HepG2 (cell line): ENCODE measurements at regions not wholly inside any gene's neighbourhood (a gene's known extent, or its start where the extent isn't known, plus 50 kb on each side); places are given as distances from the start of the nearest gene placed in this dataset.

Experiments used
- ATAC-seq: fragments of 200-7000 bp; cut with Tn5 transposase; 3 replicates; pipeline ENCODE4 v1.9.1; 2020; ENCODE audit warnings: mild to moderate bottlenecking, moderate library complexity
- BruUV-seq: library from RNA; stranded (reverse); fragments of 400-500 nt; replicated peaks from 2 replicates; lab custom pipeline; 2021; lab: Mats Ljungman, UMichigan
- CTCF ChIA-PET: fragments of 300-600 bp; formaldehyde crosslinking; extraction: SDS; loops from one replicate; lab custom pipeline; 2021; ENCODE audit warnings: low total read pairs, inconsistent platforms, low intra/inter-chr PET ratio; lab: Yijun Ruan, JAX
- POLR2A ChIA-PET: fragments of 350-600 bp; sonication (Branson Sonifier 250); formaldehyde crosslinking; loops from one replicate; lab custom pipeline; 2020; ENCODE audit warnings: antibody characterized with exemption, inconsistent platforms; lab: Yijun Ruan, JAX
- DNase-seq: peaks from one replicate; pipeline ENCODE4 v3.0.0-alpha.2; 2015; ENCODE audit warnings: low spot score
- FAIRE-seq: peaks from 3 replicates; lab custom pipeline; 2011; peaks lifted over from hg19 to GRCh38; lab: Jason Lieb, UNC
- H2AFZ ChIP-seq: one replicate; pipeline ENCODE4 v1.6.1; 2011; ENCODE audit warnings: low read length, inconsistent platforms
- H3K27ac ChIP-seq: fragments of 300-600 bp; 3 replicates; pipeline ENCODE4 v1.8.0; 2011; ENCODE audit warnings: mixed run types, mild to moderate bottlenecking, mixed read lengths, low read length, inconsistent platforms; ENCODE audit not compliant: insufficient read depth; ENCODE audit errors: extremely low read length
- H3K27me3 ChIP-seq, 2 experiments: fragments of 200-600 bp in 1 of 2; 2 replicates in 1 of 2; 3 replicates in 1 of 2; pipeline versions ENCODE4 v1.6.0 to v1.8.0; 2011; ENCODE audit warnings: low read length in 2 of 2, mild to moderate bottlenecking in 2 of 2, moderate library complexity in 2 of 2, inconsistent platforms in 1 of 2; ENCODE audit not compliant: insufficient read depth in 2 of 2, control insufficient read depth in 1 of 2
- H3K36me3 ChIP-seq, 2 experiments: fragments of 200-600 bp in 1 of 2; replicated peaks in 1 of 2; 2 replicates in 1 of 2; 3 replicates in 1 of 2; pipeline versions ENCODE4 v1.5.1 to v1.8.0; 2011; ENCODE audit warnings: low read length in 2 of 2, inconsistent platforms in 1 of 2; ENCODE audit not compliant: insufficient read depth in 2 of 2, control insufficient read depth in 1 of 2
- H3K4me1 ChIP-seq: 2 replicates; pipeline ENCODE4 v1.5.1; 2012; ENCODE audit warnings: low read length, inconsistent platforms; ENCODE audit not compliant: insufficient read depth
- H3K4me2 ChIP-seq: 2 replicates; pipeline ENCODE4 v1.6.0; 2011; ENCODE audit warnings: low read depth, low read length, inconsistent platforms
- H3K4me3 ChIP-seq, 3 experiments: fragments of 200-600 bp in 1 of 3; sonication (generic), shearing (Covaris generic) in 1 of 3; replicated peaks in 1 of 3; 2 replicates each; pipeline ENCODE4 v1.5.1; 2011 to 2016; ENCODE audit warnings: low read length in 3 of 3, inconsistent platforms in 2 of 3, low read depth in 2 of 3, mild to moderate bottlenecking in 2 of 3, control low read depth in 1 of 3, mixed read lengths in 1 of 3; ENCODE audit not compliant: insufficient read depth in 1 of 3
- H3K79me2 ChIP-seq: one replicate; pipeline ENCODE4 v1.6.1; 2011; ENCODE audit warnings: low read length, inconsistent platforms; ENCODE audit not compliant: insufficient read depth
- H3K9ac ChIP-seq: 2 replicates; pipeline ENCODE4 v1.6.0; 2011; ENCODE audit warnings: mild to moderate bottlenecking, low read depth, low read length, inconsistent platforms; ENCODE audit not compliant: insufficient read depth
- H3K9me3 ChIP-seq: 2 replicates; pipeline ENCODE4 v1.5.1; 2012; ENCODE audit warnings: mild to moderate bottlenecking, low read length
- H4K20me1 ChIP-seq: 2 replicates; pipeline ENCODE4 v1.6.0; 2011; ENCODE audit warnings: inconsistent platforms, mild to moderate bottlenecking, low read length, moderate library complexity; ENCODE audit not compliant: insufficient read depth
- CEBPB ChIP-seq: IDR thresholded peaks from 2 replicates; pipeline ENCODE4 v1.6.1; 2011; ENCODE audit warnings: low read depth, low read length, improper control_type of control experiment, borderline replicate concordance
- E2F1 ChIP-seq: sonication (generic); formaldehyde crosslinking; IDR thresholded peaks from 2 replicates; pipeline ENCODE4 v1.5.0; 2020; ENCODE audit warnings: missing genetic modification reagents
- EHMT2 ChIP-seq: fragments of 200-600 bp; sonication (generic); IDR thresholded peaks from 2 replicates; pipeline ENCODE4 v1.7.0; 2017; ENCODE audit warnings: antibody characterized with exemption, low read depth, low read length, borderline replicate concordance
- ELK4 ChIP-seq: sonication (generic); formaldehyde crosslinking; IDR thresholded peaks from 2 replicates; pipeline ENCODE4 v1.9.0; 2021; ENCODE audit warnings: missing genetic modification reagents, borderline replicate concordance
- PPARG ChIP-seq: conservative IDR thresholded peaks from 2 replicates; pipeline ENCODE4 v1.6.1; 2016; ENCODE audit warnings: missing biosample characterization, missing genetic modification reagents
- SETDB1 ChIP-seq: sonication (generic); formaldehyde crosslinking; IDR thresholded peaks from 2 replicates; pipeline ENCODE4 v1.5.1; 2020; ENCODE audit warnings: missing genetic modification reagents, mild to moderate bottlenecking, borderline replicate concordance
- SYNCRIP ChIP-seq: fragments of 200-400 bp; formaldehyde crosslinking; IDR thresholded peaks from 2 replicates; pipeline ENCODE4 v1.6.1; 2018; ENCODE audit warnings: mild to moderate bottlenecking, low read depth, low read length; ENCODE audit not compliant: insufficient read depth
- TARDBP ChIP-seq: sonication (generic); formaldehyde crosslinking; IDR thresholded peaks from 2 replicates; pipeline ENCODE4 v1.8.0; 2022; ENCODE audit warnings: mild to moderate bottlenecking, missing genetic modification reagents
- ZNF225 ChIP-seq: sonication (generic); formaldehyde crosslinking; IDR thresholded peaks from 2 replicates; pipeline ENCODE4 v1.4.0; 2020; ENCODE audit warnings: mild to moderate bottlenecking, missing genetic modification reagents
- ZNF724P ChIP-seq: sonication (generic); formaldehyde crosslinking; IDR thresholded peaks from 2 replicates; pipeline ENCODE4 v1.8.0; 2022; ENCODE audit warnings: missing genetic modification reagents, borderline replicate concordance
- ZNF772 ChIP-seq: sonication (generic); formaldehyde crosslinking; IDR thresholded peaks from 2 replicates; pipeline ENCODE4 v1.5.0; 2020; ENCODE audit warnings: mild to moderate bottlenecking, missing genetic modification reagents
- WGBS: methylation state at CpG from one replicate; pipeline ENCODE4 v1.1.6; 2017; ENCODE audit warnings: low lambda C conversion rate; 5-methylcytosine and 5-hydroxymethylcytosine counted together
- in situ Hi-C: cut with HindIII; loops from 2 replicates; pipeline ENCODE4 v1.10.0; 2017; ENCODE audit warnings: low pct_unique_long_range_greater_than_20kb; ENCODE audit not compliant: extremely low pct_ligation_motif_present
- intact Hi-C: fragments of 100-400 bp; cut with micrococcal nuclease; formaldehyde crosslinking; loops from one replicate; pipeline ENCODE4 v1.10.0; 2022; ENCODE audit not compliant: unreplicated experiment
- TF ChIP-seq, protein P1 (sequence below): sonication (generic); formaldehyde crosslinking; IDR thresholded peaks from 2 replicates; pipeline ENCODE4 v1.4.0; 2020; ENCODE audit warnings: missing genetic modification reagents, mild to moderate bottlenecking, borderline replicate concordance

- TF ChIP-seq, protein P1, sequence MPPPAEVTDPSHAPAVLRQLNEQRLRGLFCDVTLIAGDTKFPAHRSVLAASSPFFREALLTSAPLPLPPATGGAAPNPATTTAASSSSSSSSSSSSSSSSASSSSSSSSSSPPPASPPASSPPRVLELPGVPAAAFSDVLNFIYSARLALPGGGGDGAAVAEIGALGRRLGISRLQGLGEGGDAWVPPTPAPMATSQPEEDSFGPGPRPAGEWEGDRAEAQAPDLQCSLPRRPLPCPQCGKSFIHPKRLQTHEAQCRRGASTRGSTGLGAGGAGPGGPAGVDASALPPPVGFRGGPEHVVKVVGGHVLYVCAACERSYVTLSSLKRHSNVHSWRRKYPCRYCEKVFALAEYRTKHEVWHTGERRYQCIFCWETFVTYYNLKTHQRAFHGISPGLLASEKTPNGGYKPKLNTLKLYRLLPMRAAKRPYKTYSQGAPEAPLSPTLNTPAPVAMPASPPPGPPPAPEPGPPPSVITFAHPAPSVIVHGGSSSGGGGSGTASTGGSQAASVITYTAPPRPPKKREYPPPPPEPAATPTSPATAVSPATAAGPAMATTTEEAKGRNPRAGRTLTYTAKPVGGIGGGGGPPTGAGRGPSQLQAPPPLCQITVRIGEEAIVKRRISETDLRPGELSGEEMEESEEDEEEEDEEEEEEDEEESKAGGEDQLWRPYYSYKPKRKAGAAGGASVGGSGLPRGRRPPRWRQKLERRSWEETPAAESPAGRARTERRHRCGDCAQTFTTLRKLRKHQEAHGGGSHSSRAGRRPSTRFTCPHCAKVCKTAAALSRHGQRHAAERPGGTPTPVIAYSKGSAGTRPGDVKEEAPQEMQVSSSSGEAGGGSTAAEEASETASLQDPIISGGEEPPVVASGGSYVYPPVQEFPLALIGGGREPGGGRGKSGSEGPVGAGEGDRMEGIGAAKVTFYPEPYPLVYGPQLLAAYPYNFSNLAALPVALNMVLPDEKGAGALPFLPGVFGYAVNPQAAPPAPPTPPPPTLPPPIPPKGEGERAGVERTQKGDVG (CRISPR knock-in tag): no peak
- TF ChIP-seq E2F1 (CRISPR knock-in tag): no peak
- no peak for TF ChIP-seq ZNF225
- TF ChIP-seq CEBPB: peak; percentile 77; the same call in 1 of the 2 replicates
- no peak for TF ChIP-seq TARDBP (CRISPR knock-in tag)
These were observed 272.9 kb upstream of the FIGN start (continued) for GRCh38 chr2:164008752-164009151.

DNA sequence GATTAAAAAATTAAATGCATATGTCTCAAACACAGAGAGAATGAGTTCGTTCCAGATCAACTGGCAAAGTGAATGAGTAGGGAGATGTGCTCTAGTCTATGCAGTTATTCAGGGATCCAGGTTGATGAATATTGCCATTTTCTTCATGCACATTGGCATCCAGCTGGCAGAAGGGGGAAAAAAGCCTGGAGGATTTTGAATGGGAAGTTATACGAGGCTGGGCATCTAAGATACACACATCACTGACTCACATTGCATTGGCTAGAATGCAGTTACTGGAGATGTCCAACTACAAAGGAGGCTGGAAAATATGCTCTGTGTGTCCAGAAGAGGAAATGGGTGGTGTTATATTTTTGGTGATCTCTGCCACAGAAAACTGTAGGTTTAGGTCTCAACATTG lies 270.9 kb upstream of the FIGN start:
- no peak overlapping the region for H2AFZ ChIP-seq
- no peaks in the 10 kb centered on the region for H4K20me1 ChIP-seq
- no peaks in the 10 kb centered on the region for H3K27me3 ChIP-seq
- in situ Hi-C loops (no loop called here), intact Hi-C loops (no loop called here)
- POLR2A ChIA-PET: no interaction called here
- DNase-seq (no peak), ATAC-seq (no peak), FAIRE-seq (no peak)
- no peak overlapping the region for H3K4me2 ChIP-seq
- no peaks in the 10 kb centered on the region for H3K36me3 ChIP-seq
- BruUV-seq: no TSS peak
- under 1% methylated on average over 2 of the region's 2 CpGs for WGBS
- no peak overlapping the region for H3K27ac ChIP-seq
- CTCF ChIA-PET: no interaction called here
- no peak overlapping the region for H3K4me3 ChIP-seq
- H3K9ac ChIP-seq: no peak overlapping the region
- no peaks in the 10 kb centered on the region for H3K79me2 ChIP-seq
- no peaks in the 10 kb centered on the region for H3K4me1 ChIP-seq
- TF ChIP-seq ZNF772: no peak
- TF ChIP-seq EHMT2: no peak
- TF ChIP-seq SYNCRIP: no peak
- TF ChIP-seq ELK4: no peak
- no peak for TF ChIP-seq PPARG (CRISPR knock-in tag)
- no peak for TF ChIP-seq SETDB1 (CRISPR knock-in tag)
- no peak for TF ChIP-seq ZNF724P (CRISPR knock-in tag)
- TF ChIP-seq, all 625 proteins: peak for 0
- no peaks in the 10 kb centered on the region for H3K9me3 ChIP-seq
